PC-9 (cell line): ENCODE measurements at regions not wholly inside any gene's neighbourhood (a gene's known extent, or its start where the extent isn't known, plus 50 kb on each side); places are given as distances from the start of the nearest gene placed in this dataset.

Experiments
- BruUV-seq: library from RNA; stranded (reverse); fragments of 400-500 nt; replicated peaks from 2 replicates; lab custom pipeline; 2021; lab: Mats Ljungman, UMichigan
- CTCF ChIA-PET: fragments of 300-600 bp; sonication (Branson Sonifier 250); formaldehyde crosslinking; loops from one replicate; lab custom pipeline; 2022; ENCODE audit warnings: antibody characterized with exemption; lab: Charles Lee
- POLR2A ChIA-PET: fragments of 300-600 bp; sonication (Branson Sonifier 250); formaldehyde crosslinking; loops from one replicate; lab custom pipeline; 2022; ENCODE audit warnings: antibody characterized with exemption; ENCODE audit not compliant: unreplicated experiment; lab: Charles Lee
- DNase-seq, 2 experiments: peaks; one replicate each; pipeline versions ENCODE4 v3.0.0 to v3.0.0-alpha.2; 2015 to 2022; ENCODE audit warnings: mixed read lengths in 1 of 2
- H2AFZ ChIP-seq: fragments of 200-600 bp; sonication (generic); 2 replicates; pipeline ENCODE4 v1.8.1; 2017; ENCODE audit warnings: antibody characterized with exemption
- H3F3A ChIP-seq: fragments of 200-600 bp; sonication (generic); 2 replicates; pipeline ENCODE4 v1.8.1; 2017; ENCODE audit warnings: antibody characterized with exemption, mild to moderate bottlenecking, low read depth; ENCODE audit not compliant: insufficient read depth
- H3K27ac ChIP-seq: fragments of 200-600 bp; sonication (generic); 2 replicates; pipeline ENCODE4 v1.6.1; 2016; ENCODE audit warnings: mixed run types
- H3K27me3 ChIP-seq: fragments of 200-600 bp; sonication (generic); 2 replicates; pipeline ENCODE4 v1.6.1; 2016; ENCODE audit warnings: low read depth, mixed run types; ENCODE audit not compliant: insufficient read depth
- H3K36me3 ChIP-seq: fragments of 200-600 bp; sonication (generic); 2 replicates; pipeline ENCODE4 v1.6.1; 2016; ENCODE audit warnings: low read depth, mixed run types
- H3K4me1 ChIP-seq: fragments of 200-600 bp; sonication (generic); replicated peaks from 2 replicates; pipeline ENCODE4 v1.6.1; 2016; ENCODE audit warnings: mixed run types; ENCODE audit not compliant: insufficient read depth
- H3K4me2 ChIP-seq: fragments of 200-600 bp; sonication (generic); 2 replicates; pipeline ENCODE4 v1.6.1; 2017; ENCODE audit warnings: mixed run types
- H3K4me3 ChIP-seq: fragments of 200-600 bp; sonication (generic); 2 replicates; pipeline ENCODE4 v1.6.1; 2016; ENCODE audit warnings: mixed run types
- H3K79me2 ChIP-seq: fragments of 200-600 bp; sonication (generic); 2 replicates; pipeline ENCODE4 v1.6.1; 2017; ENCODE audit warnings: low read depth, mixed run types
- H3K9me2 ChIP-seq: fragments of 200-600 bp; sonication (generic); 2 replicates; pipeline ENCODE4 v1.8.1; 2017; ENCODE audit warnings: mild to moderate bottlenecking; ENCODE audit not compliant: insufficient read depth
- H3K9me3 ChIP-seq: fragments of 200-600 bp; sonication (generic); 2 replicates; pipeline ENCODE4 v1.8.1; 2016; ENCODE audit warnings: low read depth; ENCODE audit not compliant: insufficient read depth
- H4K20me1 ChIP-seq: fragments of 200-600 bp; sonication (generic); 2 replicates; pipeline ENCODE4 v1.8.1; 2017; ENCODE audit not compliant: insufficient read depth
- CTCF ChIP-seq: fragments of 200-600 bp; sonication (generic); conservative IDR thresholded peaks from 2 replicates; pipeline ENCODE4 v1.6.1; 2017; ENCODE audit warnings: mixed run types, antibody characterized with exemption, mild to moderate bottlenecking, moderate library complexity
- EZH2 ChIP-seq: fragments of 200-600 bp; sonication (generic); IDR thresholded peaks from 2 replicates; pipeline ENCODE4 v1.8.0; 2017; ENCODE audit warnings: antibody characterized with exemption, low read depth
- intact Hi-C: fragments of 100-400 bp; cut with micrococcal nuclease; formaldehyde crosslinking; loops from one replicate; pipeline ENCODE4 v1.10.0; 2022; ENCODE audit not compliant: unreplicated experiment

- Histone ChIP-seq H3K79me2 (no peaks in the 10 kb centered on the region), H3K4me3 (no peak overlapping the region), H3K4me2 (no peak overlapping the region), H2AFZ (no peak overlapping the region), H3K9me3 (no peaks in the 10 kb centered on the region), H3F3A (no peaks in the 10 kb centered on the region), H3K4me1 (no peaks in the 10 kb centered on the region), H4K20me1 (no peaks in the 10 kb centered on the region), H3K9me2 (no peaks in the 10 kb centered on the region), H3K36me3 (no peaks in the 10 kb centered on the region), H3K27me3 (no peaks in the 10 kb centered on the region), H3K27ac (no peak overlapping the region)
- TF ChIP-seq EZH2: no peak
- TF ChIP-seq CTCF: no peak
- ChIA-PET POLR2A (no interaction called here), CTCF (no interaction called here)
- DNase-seq: no peak
- intact Hi-C loops: no loop called here
- BruUV-seq: no TSS peak
Measured at GRCh38 chr1:199058281-199058680, 419.4 kb downstream of the PTPRC start.

GRCh38 chr1:199064971-199065370 is 426.1 kb downstream of the PTPRC start:
- Histone ChIP-seq H4K20me1 (no peaks in the 10 kb centered on the region), H3K4me2 (no peak overlapping the region), H3F3A (no peaks in the 10 kb centered on the region), H3K4me3 (no peak overlapping the region), H3K27me3 (no peaks in the 10 kb centered on the region), H3K27ac (no peak overlapping the region), H3K4me1 (no peaks in the 10 kb centered on the region), H2AFZ (no peak overlapping the region), H3K9me2 (no peaks in the 10 kb centered on the region), H3K79me2 (no peaks in the 10 kb centered on the region), H3K9me3 (no peaks in the 10 kb centered on the region), H3K36me3 (no peaks in the 10 kb centered on the region)
- no peak for DNase-seq
- no TSS peak for BruUV-seq
- TF ChIP-seq EZH2: no peak
- no peak for TF ChIP-seq CTCF
- POLR2A ChIA-PET: no interaction called here
- CTCF ChIA-PET: no interaction called here
- intact Hi-C loops: no loop called here

GRCh38 chr1:199067483-199067882 is 428.6 kb downstream of the PTPRC start:
- no peaks in the 10 kb centered on the region for H3K9me2 ChIP-seq
- no peaks in the 10 kb centered on the region for H3K4me1 ChIP-seq
- no peak overlapping the region for H3K27ac ChIP-seq
- H2AFZ ChIP-seq: no peak overlapping the region
- no peak for TF ChIP-seq EZH2
- TF ChIP-seq CTCF: no peak
- POLR2A ChIA-PET: no interaction called here
- H3K27me3 ChIP-seq: no peaks in the 10 kb centered on the region
- H3K4me2 ChIP-seq: no peak overlapping the region
- DNase-seq: no peak
- CTCF ChIA-PET: no interaction called here
- no peaks in the 10 kb centered on the region for H3K79me2 ChIP-seq
- no TSS peak for BruUV-seq
- no peaks in the 10 kb centered on the region for H3K36me3 ChIP-seq
- no peak overlapping the region for H3K4me3 ChIP-seq
- no peaks in the 10 kb centered on the region for H3K9me3 ChIP-seq
- H4K20me1 ChIP-seq: no peaks in the 10 kb centered on the region
- no peaks in the 10 kb centered on the region for H3F3A ChIP-seq
- intact Hi-C loops: no loop called here
